ENCODE measurements at regions not wholly inside any gene's neighbourhood (a gene's known extent, or its start where the extent isn't known, plus 50 kb on each side); places are given as distances from the start of the nearest gene placed in this dataset.
"Not testable (repeated sequence)": the region's sequence is repeated elsewhere in the genome, so short reads cannot be mapped to it uniquely, and the experiment has no call there.

- no peak for DNase-seq (ENCODE audit: low read depth in 2 of 2)
These were observed 138.4 kb upstream of the KIF2A start for GRCh38 chr5:62167561-62168057.

DNA sequence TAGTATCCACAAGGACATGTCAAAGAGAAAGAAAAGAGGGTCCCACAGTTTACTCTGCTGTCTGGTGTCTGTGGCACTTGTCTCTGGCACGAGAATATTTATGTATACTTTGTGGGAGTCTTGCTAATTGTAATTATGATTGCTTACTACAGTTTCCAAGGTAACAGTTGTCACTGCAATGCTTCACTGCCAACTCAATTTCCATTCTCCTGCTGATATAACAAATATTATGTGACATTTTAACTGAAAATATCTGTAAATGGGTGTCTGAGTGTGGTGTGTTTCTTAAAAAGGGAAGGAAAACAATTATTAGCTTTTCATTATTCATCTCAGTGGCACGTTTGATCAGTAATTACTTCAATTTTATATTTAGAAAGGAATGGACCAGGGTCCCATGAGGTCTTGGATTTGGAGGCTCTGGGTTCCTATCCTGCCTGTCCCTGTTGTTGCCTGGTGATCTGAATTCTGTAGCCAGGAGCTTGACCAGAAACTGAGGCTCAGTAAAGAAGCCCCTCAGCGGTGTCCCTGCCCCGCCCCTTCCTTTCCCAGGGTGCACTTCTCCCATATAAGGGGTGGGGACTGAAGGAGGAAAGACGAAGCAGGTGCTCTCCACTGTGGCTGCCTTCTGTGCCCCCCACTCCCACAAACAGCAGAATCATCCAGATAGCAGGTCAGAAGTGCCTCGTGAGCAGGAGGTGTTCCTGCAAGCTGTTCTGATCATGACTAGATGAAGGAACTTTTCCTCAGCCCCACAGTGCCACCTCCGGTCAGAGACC is 137.3 kb upstream of the KIF2A start:
- no peak for DNase-seq (ENCODE audit: low read depth in 2 of 2)

DNA sequence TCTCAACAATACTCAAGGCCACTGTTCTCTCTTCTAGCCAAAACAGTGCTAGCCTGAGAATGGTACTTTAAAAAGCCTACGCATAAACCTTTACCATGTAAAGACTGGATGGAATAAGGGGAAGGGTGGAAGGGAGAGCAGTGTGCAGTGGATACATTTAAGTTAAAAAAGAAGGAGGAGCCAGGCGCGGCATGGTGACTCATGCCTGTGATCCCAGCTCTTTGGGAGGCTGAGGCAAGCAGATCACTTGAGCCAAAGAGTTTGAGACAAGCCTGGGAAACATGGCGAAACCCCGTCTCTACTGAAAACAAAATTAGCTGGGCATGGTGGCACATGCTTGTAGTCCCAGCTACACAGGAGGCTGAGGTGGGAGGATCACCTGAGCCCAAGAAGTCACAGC is 127.7 kb upstream of the KIF2A start:
- DNase-seq (ENCODE audit: low read depth in 2 of 2), result no peak

DNA sequence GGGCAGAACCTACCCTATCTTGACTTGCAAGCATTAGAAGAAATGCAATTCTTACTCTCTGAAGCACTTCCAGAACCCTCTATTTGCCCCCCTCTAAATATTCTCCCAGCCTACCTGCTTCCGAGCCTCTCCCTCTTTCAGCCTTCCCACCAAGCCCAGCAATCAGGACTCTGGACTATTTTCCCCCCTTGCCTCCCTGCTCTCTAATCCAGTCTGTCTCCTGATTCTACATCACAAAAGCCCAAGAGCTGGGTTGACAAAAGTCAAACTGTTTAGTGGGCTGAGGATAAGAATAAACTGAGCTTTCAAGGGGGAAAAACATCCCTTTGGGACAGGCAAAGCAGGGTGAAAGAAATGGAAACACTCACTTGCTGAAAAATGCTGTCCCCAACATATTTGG is 123.2 kb upstream of the KIF2A start:
- DNase-seq (ENCODE audit: low read depth in 2 of 2), result no peak

DNA sequence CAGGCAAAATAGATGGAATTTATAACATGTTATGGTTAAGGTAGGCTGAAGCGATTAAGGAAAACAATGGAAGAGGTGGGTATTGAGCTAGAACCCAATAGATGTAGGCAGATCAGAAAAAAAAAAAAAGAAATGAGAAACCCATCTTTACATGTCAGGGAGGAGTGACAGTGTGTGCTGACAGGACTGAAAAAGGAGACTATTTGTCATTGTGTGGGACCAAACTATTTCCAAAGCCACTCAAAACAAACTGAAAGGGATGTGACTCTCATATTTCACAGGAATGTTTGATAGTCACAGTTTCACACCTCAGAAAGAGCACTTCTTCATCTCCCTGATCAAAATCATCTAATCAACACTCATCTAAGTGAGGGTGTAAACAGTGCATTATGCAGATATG is 122.3 kb upstream of the KIF2A start:
- no peak for DNase-seq (ENCODE audit: low read depth in 2 of 2)

DNA sequence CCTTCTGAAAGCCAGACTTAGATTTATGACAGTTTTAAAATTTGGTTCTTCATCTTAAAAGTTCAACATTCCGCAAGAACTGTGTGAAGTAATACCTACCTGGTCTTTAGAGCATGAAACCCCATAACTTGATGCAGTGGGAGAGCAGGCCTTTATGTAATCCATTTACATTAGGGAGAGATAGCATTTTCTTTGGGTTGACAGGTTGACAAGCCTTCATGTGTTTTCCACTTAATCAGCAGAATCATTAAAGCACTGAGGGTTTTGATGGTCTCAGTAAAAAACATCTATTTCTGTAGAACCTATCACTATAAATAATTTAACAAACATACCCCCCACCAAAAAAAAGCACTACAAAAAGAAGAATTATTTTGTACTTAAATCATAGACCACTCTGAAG is 121.6 kb upstream of the KIF2A start:
- no peak for DNase-seq (ENCODE audit: low read depth in 2 of 2)

GRCh38 chr5:62190173-62190572 is 115.8 kb upstream of the KIF2A start:
- DNase-seq (ENCODE audit: low read depth in 2 of 2), result no peak

- no peak for DNase-seq (ENCODE audit: low read depth in 2 of 2)
These were observed 115.1 kb upstream of the KIF2A start for GRCh38 chr5:62190931-62191330.

DNA sequence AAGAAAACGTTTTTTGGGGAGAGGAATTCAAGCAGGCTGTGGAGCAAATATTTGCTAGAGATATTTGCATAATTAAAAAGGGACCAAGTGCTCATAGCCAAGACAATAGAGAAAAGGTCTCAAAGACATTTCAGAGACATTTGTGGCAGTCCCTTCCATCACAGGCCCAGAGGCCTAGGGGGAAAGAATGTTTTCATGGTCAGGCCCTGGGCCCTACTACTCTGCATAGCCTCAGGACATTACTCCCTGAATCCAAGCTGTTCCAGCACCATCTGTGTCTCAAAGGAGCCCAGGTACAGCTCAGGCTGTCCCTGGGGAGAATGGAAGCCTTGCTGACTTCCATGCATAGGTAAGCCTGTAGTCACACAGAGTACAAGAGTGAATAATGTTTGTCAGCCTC is 113.0 kb upstream of the KIF2A start:
- no peak for DNase-seq (ENCODE audit: low read depth in 2 of 2)

- DNase-seq (ENCODE audit: low read depth in 2 of 2), result not testable (repeated sequence)
These were observed 109.5 kb upstream of the KIF2A start for GRCh38 chr5:62196532-62196931.

DNA sequence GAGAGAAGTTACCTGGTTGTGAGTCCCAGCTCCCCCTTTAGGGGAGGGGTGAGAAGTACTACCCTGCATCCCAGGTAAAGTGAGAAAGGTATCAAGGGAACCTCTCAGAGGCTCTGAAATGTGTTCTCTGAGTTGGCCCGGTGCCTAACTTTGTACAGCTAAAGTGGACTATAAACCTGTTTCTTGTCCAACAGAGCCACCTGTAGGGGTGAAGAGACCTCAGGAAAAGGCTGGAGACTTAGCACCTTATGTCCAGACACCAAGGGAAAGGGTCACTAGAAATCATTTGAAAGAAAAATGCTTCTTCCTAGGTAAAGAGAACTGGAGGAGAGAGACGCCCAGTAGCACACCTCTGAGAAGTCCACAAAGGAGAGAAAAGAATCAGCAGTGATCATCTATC is 108.3 kb upstream of the KIF2A start:
- DNase-seq (ENCODE audit: low read depth in 2 of 2), result no peak

GRCh38 chr5:62198421-62198820 is 107.6 kb upstream of the KIF2A start:
- DNase-seq (ENCODE audit: low read depth in 2 of 2), result no peak

DNA sequence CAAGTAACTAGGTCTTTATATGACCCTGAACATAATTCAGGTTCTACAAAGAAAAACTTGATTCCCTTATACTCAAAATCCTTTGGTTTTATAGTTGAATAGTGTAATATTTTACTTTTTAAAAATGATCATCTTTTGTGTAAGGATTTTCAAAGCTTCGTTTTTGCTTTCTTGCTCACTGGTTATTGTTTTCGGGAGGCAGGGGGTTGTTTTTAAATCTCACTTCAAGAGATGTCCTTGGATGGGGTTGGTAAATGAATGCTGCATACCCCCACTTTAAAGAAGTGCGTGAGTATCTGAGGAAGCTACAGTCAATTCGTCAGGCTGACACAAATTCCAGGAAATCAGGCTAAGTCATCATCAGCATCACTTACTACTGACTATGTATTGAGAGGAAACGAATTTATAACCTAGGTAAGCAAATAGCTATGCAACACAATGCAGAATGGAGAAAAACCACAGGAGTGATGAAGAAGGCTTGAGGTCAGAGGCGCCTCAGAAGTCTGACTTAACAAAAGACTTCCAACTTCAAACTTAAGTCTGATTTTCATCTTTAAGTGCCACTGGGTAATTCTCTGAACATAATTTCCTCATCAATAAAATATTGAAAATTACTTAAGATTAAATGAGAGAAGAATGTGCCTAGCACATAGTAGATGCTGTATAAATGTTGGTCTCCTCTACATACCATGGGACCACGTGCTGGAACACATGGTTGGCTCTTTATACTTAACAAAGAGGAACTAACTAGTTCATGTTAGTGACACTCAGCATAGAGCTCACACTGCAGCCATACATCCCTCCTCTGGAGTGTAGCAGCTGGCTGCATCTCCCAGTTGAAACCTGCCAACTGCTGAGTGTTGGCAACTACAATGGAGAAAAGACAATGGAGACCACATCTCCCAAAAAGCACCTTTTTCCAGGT is 106.0 kb upstream of the KIF2A start:
- no peak for DNase-seq (ENCODE audit: low read depth in 2 of 2)

GRCh38 chr5:62206150-62206829 is 99.7 kb upstream of the KIF2A start:
- DNase-seq (ENCODE audit: low read depth in 2 of 2), result no peak

- no peak for DNase-seq (ENCODE audit: low read depth in 2 of 2)
These were observed 97.7 kb upstream of the KIF2A start for GRCh38 chr5:62208218-62208852.

- no peak for DNase-seq (ENCODE audit: low read depth in 2 of 2)
These were observed 94.6 kb upstream of the KIF2A start for GRCh38 chr5:62211405-62211804.

- DNase-seq (ENCODE audit: low read depth in 2 of 2), result no peak
These were observed 93.4 kb upstream of the KIF2A start for GRCh38 chr5:62212648-62213047.

GRCh38 chr5:62214701-62215100 is 91.3 kb upstream of the KIF2A start:
- no peak for DNase-seq (ENCODE audit: low read depth in 2 of 2)

GRCh38 chr5:62216603-62217002 is 89.4 kb upstream of the KIF2A start:
- DNase-seq (ENCODE audit: low read depth in 2 of 2), result not testable (repeated sequence)

DNA sequence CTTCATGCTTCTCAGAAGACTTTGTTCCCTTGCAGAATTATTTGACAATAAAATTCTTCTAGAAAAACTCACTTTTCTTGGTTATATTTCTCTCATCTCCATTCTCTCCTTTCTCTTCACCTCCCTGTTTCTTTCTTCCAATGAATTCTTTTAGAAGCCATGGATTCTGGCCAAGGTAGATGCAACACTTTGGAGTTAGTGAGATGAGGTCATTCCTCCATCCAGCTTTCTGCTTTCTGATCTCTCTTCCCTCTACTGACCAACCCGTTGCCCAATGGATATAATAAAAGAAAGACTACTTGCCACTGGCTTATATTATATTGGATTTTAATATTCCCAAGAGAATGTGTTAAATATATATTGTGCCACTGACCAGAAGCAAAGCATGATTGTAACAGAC is 88.9 kb upstream of the KIF2A start:
- not testable (repeated sequence) for DNase-seq (ENCODE audit: low read depth in 2 of 2)

GRCh38 chr5:62218860-62219259 is 87.1 kb upstream of the KIF2A start:
- not testable (repeated sequence) for DNase-seq (ENCODE audit: low read depth in 2 of 2)

DNA sequence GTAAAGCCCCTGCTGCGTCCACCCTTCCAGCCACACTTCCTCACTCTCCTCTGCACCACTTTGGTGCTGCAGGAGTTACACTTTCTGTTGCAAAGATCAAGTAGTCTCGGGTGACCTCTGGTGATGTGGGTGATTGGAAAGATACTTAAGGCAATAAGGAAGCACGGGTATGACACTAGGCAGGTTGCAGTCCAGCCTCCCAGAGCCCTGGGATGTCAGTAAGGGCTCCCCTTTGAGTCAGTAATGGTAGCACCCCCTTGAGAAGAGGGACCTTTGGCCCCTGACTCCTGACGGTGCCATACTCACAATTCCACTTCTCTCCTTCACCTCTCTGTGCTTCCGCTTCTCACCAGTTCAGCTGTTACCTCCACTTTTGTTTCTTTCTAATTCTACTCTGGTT is 84.1 kb upstream of the KIF2A start:
- not testable (repeated sequence) for DNase-seq (ENCODE audit: low read depth in 2 of 2)

Measured in stimulated activated CD4-positive, alpha-beta T cell treated with anti-CD3 and anti-CD28 coated beads, Interleukin-12 subunit alpha, Interleukin-12 subunit beta, amount 100 ng/mL, for 24 hours (primary cell).